Fibroblast of lung (primary cell): ENCODE measurements at regions not wholly inside any gene's neighbourhood (a gene's known extent, or its start where the extent isn't known, plus 50 kb on each side); places are given as distances from the start of the nearest gene placed in this dataset.

ENCODE experiments used
- DNase-seq, 2 donors: peaks; one replicate each; pipeline versions ENCODE4 v3.0.0 to v3.0.0-alpha.2; 2010; ENCODE audit warnings: low read depth in 2 of 2
- H2AFZ ChIP-seq: 2 replicates; pipeline ENCODE4 v1.5.1; 2012; ENCODE audit warnings: low read length, control low read depth, inconsistent platforms
- H3K27ac ChIP-seq: 2 replicates; pipeline ENCODE4 v1.5.1; 2011; ENCODE audit warnings: low read length, control low read depth; ENCODE audit not compliant: insufficient read depth
- H3K27me3 ChIP-seq: 2 replicates; pipeline ENCODE4 v1.5.1; 2011; ENCODE audit warnings: mild to moderate bottlenecking, low read length; ENCODE audit not compliant: control insufficient read depth, insufficient read depth
- H3K36me3 ChIP-seq: 2 replicates; pipeline ENCODE4 v1.5.1; 2011; ENCODE audit warnings: low read length; ENCODE audit not compliant: control insufficient read depth, insufficient read depth
- H3K4me1 ChIP-seq: 2 replicates; pipeline ENCODE4 v1.5.1; 2011; ENCODE audit warnings: low read length; ENCODE audit not compliant: control insufficient read depth, insufficient read depth; ENCODE audit errors: extremely low read depth
- H3K4me2 ChIP-seq: 2 replicates; pipeline ENCODE4 v1.5.1; 2011; ENCODE audit warnings: low read length, control low read depth; ENCODE audit not compliant: insufficient read depth; ENCODE audit errors: extremely low read depth
- H3K4me3 ChIP-seq, 4 experiments: fragments of 200-600 bp in 1 of 4; sonication (generic) in 1 of 4; replicated peaks in 1 of 4; 2 replicates each; pipeline ENCODE4 v1.5.1; 2011 to 2016; ENCODE audit warnings: low read length in 4 of 4, low read depth in 3 of 4, mild to moderate bottlenecking in 3 of 4, control low read depth in 2 of 4, inconsistent platforms in 1 of 4, mixed read lengths in 1 of 4; ENCODE audit not compliant: insufficient read depth in 1 of 4; ENCODE audit errors: control extremely low read depth in 1 of 4
- H3K79me2 ChIP-seq: 2 replicates; pipeline ENCODE4 v1.5.1; 2012; ENCODE audit warnings: mild to moderate bottlenecking, low read length, inconsistent platforms; ENCODE audit not compliant: control insufficient read depth, insufficient read depth
- H3K9ac ChIP-seq: 2 replicates; pipeline ENCODE4 v1.5.1; 2011; ENCODE audit warnings: mild to moderate bottlenecking, low read length, control low read depth; ENCODE audit not compliant: insufficient read depth
- H3K9me3 ChIP-seq: 2 replicates; pipeline ENCODE4 v1.5.1; 2012; ENCODE audit warnings: low read depth, low read length; ENCODE audit not compliant: control insufficient read depth, insufficient read depth
- H4K20me1 ChIP-seq: 2 replicates; pipeline ENCODE4 v1.5.1; 2011; ENCODE audit warnings: low read length; ENCODE audit not compliant: control insufficient read depth, insufficient read depth; ENCODE audit errors: extremely low read depth
- EZH2 ChIP-seq: IDR thresholded peaks from 2 replicates; pipeline ENCODE4 v1.5.1; 2012; ENCODE audit warnings: low read length, control low read depth, mild to moderate bottlenecking; ENCODE audit errors: missing control alignments
- TF ChIP-seq, protein P1 (sequence below), 2 donors: IDR thresholded peaks in 1 of 2; conservative IDR thresholded peaks in 1 of 2; 1 replicate in 1 of 2; 2 replicates in 1 of 2; pipeline ENCODE4 v1.5.1; 2011 to 2012; ENCODE audit warnings: low read length in 2 of 2, control low read depth in 1 of 2, inconsistent platforms in 1 of 2, low read depth in 1 of 2, mild to moderate bottlenecking in 1 of 2

DNA sequence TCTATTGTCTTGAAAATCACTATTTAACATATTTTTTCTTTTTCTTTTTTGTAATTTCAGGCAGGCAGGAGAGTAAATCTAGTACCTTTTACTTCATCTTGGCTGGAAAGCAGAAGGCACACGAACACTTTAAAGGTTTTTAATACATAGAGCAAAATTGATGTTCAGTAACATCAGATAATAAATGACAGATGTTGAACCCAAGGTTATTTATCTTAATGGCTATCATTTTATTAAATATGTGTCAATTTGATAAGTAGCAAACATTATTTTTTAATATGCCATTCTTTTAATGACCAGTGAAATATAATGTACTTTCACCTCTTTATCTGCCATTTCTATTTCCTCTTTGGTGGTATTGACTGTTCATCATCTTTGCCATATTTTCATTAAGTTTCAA, 381.2 kb downstream of the ARHGEF28 start:
- H4K20me1 ChIP-seq: no peaks in the 10 kb centered on the region
- H3K79me2 ChIP-seq: no peaks in the 10 kb centered on the region
- no peaks in the 10 kb centered on the region for H3K4me1 ChIP-seq
- H3K9ac ChIP-seq: no peak overlapping the region
- DNase-seq: no peak
- no peak overlapping the region for H3K27ac ChIP-seq
- H3K4me3 ChIP-seq: no peak overlapping the region
- TF ChIP-seq, protein P1, sequence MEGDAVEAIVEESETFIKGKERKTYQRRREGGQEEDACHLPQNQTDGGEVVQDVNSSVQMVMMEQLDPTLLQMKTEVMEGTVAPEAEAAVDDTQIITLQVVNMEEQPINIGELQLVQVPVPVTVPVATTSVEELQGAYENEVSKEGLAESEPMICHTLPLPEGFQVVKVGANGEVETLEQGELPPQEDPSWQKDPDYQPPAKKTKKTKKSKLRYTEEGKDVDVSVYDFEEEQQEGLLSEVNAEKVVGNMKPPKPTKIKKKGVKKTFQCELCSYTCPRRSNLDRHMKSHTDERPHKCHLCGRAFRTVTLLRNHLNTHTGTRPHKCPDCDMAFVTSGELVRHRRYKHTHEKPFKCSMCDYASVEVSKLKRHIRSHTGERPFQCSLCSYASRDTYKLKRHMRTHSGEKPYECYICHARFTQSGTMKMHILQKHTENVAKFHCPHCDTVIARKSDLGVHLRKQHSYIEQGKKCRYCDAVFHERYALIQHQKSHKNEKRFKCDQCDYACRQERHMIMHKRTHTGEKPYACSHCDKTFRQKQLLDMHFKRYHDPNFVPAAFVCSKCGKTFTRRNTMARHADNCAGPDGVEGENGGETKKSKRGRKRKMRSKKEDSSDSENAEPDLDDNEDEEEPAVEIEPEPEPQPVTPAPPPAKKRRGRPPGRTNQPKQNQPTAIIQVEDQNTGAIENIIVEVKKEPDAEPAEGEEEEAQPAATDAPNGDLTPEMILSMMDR (conservative IDR thresholded peaks at IDR 0.05 in 1 of 2, IDR thresholded peaks at IDR 0.05 in 1 of 2; ENCODE audit: low read depth in 1 of 2, low read length in 2 of 2): no peak
- no peak for TF ChIP-seq EZH2
- no peaks in the 10 kb centered on the region for H3K36me3 ChIP-seq
- no peak overlapping the region for H2AFZ ChIP-seq
- H3K27me3 ChIP-seq: no peaks in the 10 kb centered on the region
- no peak overlapping the region for H3K4me2 ChIP-seq
- no peaks in the 10 kb centered on the region for H3K9me3 ChIP-seq

DNA sequence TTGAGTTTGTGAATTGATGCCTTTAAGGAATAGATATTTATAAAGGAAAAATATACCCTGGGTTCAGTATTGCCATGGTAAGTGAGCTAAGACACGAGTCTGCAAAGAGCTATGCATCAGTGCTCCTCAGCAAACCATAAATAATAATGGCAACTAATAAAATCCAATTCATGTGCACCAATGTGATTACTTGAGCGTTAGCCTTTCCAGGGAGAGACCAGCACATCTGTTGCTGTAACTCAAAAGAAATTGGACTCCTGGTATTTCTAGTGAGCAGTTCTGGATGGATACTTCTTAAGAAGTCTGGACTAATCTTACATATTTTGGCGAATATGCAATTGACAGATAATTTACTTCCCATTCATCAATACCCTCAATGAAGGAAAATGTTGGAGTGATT, 373.3 kb downstream of the ARHGEF28 start:
- Histone ChIP-seq H4K20me1 (no peaks in the 10 kb centered on the region), H3K27ac (no peak overlapping the region), H3K9ac (no peak overlapping the region), H3K79me2 (no peaks in the 10 kb centered on the region), H3K4me3 (no peak overlapping the region), H3K4me2 (no peak overlapping the region), H3K9me3 (no peaks in the 10 kb centered on the region), H3K4me1 (no peaks in the 10 kb centered on the region), H3K36me3 (no peaks in the 10 kb centered on the region), H3K27me3 (no peaks in the 10 kb centered on the region), H2AFZ (no peak overlapping the region)
- no peak for DNase-seq
- TF ChIP-seq, protein P1 (conservative IDR thresholded peaks at IDR 0.05 in 1 of 2, IDR thresholded peaks at IDR 0.05 in 1 of 2; ENCODE audit: low read depth in 1 of 2, low read length in 2 of 2): no peak

DNA sequence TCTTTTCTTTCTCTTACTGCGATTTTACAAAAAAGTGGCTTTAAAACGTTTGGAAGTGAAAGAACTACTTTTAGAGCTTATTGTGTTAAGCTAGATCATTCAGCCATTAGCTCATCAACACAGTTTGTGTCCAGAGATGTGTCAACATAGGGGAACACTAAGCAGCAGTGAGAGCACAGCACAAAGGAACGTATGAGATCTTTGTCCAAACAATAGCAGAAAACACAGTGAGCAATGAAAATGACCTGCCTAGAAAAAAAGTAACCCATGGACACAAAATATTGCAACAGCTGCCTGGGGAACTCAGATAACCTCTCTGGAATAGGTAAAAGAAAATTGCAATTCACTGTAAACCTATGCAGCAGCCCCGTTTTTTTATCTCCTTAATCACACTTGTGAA, 372.5 kb downstream of the ARHGEF28 start:
- TF ChIP-seq, protein P1 (conservative IDR thresholded peaks at IDR 0.05 in 1 of 2, IDR thresholded peaks at IDR 0.05 in 1 of 2; ENCODE audit: low read depth in 1 of 2, low read length in 2 of 2): no peak
- TF ChIP-seq EZH2: no peak
- Histone ChIP-seq H3K4me3 (no peak overlapping the region), H3K79me2 (no peaks in the 10 kb centered on the region), H3K4me2 (no peak overlapping the region), H2AFZ (no peak overlapping the region), H3K27me3 (no peaks in the 10 kb centered on the region), H3K9me3 (no peaks in the 10 kb centered on the region), H3K4me1 (no peaks in the 10 kb centered on the region), H3K36me3 (no peaks in the 10 kb centered on the region), H4K20me1 (no peaks in the 10 kb centered on the region), H3K27ac (no peak overlapping the region), H3K9ac (no peak overlapping the region)
- peak in 1 of 2 donors; percentile 48 for DNase-seq
